GM20000 (cell line): ENCODE measurements at regions not wholly inside any gene's neighbourhood (a gene's known extent, or its start where the extent isn't known, plus 50 kb on each side); places are given as distances from the start of the nearest gene placed in this dataset.

Experiments used
- DNase-seq: peaks from one replicate; pipeline ENCODE4 v3.0.0; 2012; ENCODE audit warnings: low spot score
- CTCF ChIP-seq: IDR thresholded peaks from 2 replicates; pipeline ENCODE4 v1.5.1; 2012; ENCODE audit warnings: mild to moderate bottlenecking, control low read depth; ENCODE audit errors: extremely low read depth, missing control alignments

DNA sequence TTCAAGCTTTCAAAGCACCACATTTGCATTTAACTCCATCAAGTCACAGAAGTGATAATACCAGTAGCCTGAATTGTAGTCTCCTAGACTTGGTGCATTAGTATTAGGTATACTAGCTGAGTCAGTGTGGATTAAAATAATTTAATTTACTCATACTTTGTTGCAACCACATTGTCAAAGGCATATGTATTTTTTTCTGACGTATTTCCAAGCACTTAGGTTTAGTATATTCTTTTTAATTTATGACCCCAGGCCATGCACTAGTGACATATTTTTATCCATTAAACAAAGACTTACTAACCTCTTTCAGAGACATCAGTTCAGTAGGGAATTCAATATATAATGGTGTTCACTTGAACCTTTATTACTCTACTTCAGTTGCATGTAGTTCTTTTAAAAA lies 1894.5 kb downstream of the NCAM2 start:
- TF ChIP-seq CTCF = no peak
- no peak for DNase-seq

GRCh38 chr21:22898051-22898665 lies 1899.9 kb downstream of the NCAM2 start:
- no peak for TF ChIP-seq CTCF
- no peak for DNase-seq

DNA sequence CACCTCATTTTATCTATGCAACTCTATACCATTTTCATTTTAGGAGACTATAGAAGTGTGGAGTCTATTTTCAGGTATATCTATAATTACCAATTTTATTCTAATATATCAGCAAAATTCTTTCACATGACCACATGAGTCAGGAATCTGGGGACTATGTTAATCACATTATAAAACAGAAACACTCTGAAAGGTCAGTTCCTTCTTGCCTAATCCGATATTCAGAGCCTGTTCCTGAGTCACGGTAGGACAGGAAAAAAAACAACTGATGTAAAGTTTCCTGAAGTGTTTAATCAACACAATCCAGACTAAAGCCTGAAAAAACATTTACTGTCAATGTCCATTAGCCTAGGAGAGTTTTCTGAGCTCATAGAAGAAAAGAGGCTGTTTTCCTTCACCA lies 1902.3 kb downstream of the NCAM2 start:
- TF ChIP-seq CTCF = no peak
- no peak for DNase-seq

DNA sequence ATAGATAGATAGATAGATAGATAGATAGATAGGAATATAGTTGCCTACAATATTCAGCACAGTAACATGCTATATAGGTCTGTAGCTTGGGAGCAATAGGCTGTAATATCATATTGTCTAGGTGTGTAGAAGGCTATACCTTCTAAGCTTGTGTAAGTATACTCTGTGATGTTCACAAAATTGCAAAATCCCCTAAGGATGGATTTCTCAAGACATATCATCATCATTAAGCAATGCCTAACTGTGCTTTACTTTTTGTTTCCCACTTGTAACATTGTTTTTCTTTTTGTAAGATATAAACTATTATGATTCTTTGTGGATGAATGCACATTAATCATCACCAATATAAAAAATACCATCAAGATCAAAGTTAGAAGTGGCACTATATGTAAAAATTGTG lies 1905.6 kb downstream of the NCAM2 start:
- DNase-seq = no peak
- TF ChIP-seq CTCF = no peak

DNA sequence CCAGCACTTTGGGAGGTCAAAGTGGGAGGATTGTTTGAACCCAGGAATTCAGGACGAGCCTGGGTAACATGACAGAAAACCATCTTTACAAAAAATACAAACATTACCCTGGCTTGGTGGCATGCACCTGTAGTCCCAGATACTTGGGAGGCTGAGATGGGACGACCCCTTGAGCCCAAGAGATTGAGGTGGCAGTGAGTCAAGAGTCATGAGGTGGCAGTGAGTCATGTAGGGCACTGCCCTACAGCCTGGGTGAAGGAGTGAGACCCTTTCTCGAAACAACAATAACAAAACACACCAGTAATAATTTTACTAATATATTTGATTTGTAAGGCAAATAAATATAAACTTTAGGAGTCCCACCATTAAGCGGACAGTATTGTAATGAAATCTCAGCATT lies 1906.2 kb downstream of the NCAM2 start:
- DNase-seq = no peak
- no peak for TF ChIP-seq CTCF

DNA sequence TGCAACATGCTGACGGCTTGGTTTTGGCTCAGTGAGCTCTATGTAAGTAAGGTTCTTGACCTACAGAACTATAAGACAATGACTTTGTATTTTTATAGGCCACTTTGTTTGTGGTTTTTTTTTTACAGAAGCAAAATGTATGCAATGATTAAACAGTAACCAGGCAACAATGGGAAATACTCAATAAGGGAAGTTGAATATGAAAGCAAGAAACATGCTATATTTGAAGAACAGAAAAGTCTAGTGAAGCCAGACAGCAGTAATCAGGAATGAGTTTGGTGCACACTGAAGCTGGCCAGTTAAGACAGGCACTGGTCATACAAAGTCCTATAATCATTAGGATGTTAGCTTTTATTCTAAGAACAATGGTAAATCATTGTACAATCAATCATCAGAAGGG lies 1926.8 kb downstream of the NCAM2 start:
- no peak for TF ChIP-seq CTCF
- DNase-seq = no peak

DNA sequence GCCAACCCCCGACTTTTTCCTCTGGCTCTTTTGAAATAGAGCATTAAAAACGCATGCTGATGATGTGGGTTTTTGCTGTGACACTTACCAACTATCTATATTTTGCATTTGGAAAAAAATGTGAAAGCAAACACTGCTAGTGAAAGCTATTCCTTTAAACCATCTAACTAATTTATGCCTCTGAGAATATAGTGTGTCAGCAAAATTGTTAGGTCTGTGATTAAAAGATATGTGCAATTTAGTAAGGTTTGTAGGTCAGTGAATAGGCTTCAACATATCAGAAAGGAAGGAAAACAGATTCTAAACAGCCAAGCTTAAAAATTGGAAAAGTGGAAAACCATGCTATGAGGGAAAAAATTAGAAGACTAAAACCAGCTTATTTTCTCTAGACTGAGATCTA lies 1929.3 kb downstream of the NCAM2 start:
- no peak for TF ChIP-seq CTCF
- no peak for DNase-seq
